ENCODE measurements at regions not wholly inside any gene's neighbourhood (a gene's known extent, or its start where the extent isn't known, plus 50 kb on each side); places are given as distances from the start of the nearest gene placed in this dataset.

- TF ChIP-seq HNF1B (CRISPR knock-in tag; IDR thresholded peaks at IDR 0.05) (no peak), RARA (CRISPR knock-in tag; IDR thresholded peaks at IDR 0.05) (peak; percentile 77), FOXA3 (CRISPR knock-in tag; IDR thresholded peaks at IDR 0.05) (peak; percentile 69; the same call in 1 of the 2 replicates), FOSL2 (CRISPR knock-in tag; IDR thresholded peaks at IDR 0.05) (0 out of 2 replicates have a peak, but pooled peaks have one; percentile 13), RXRB (CRISPR knock-in tag; IDR thresholded peaks at IDR 0.05; ENCODE audit: borderline replicate concordance) (0 out of 2 replicates have a peak, but pooled peaks have one; percentile 16), TBX2 (CRISPR knock-in tag; IDR thresholded peaks at IDR 0.05; ENCODE audit: borderline replicate concordance) (peak; percentile 25; the same call in 1 of the 2 replicates), MBD4 (IDR thresholded peaks at IDR 0.05; ENCODE audit: borderline replicate concordance, low read length) (peak; percentile 37; the same call in 1 of the 2 replicates), YEATS4 (CRISPR knock-in tag; IDR thresholded peaks at IDR 0.05; ENCODE audit: borderline replicate concordance) (no peak), EEA1 (CRISPR knock-in tag; IDR thresholded peaks at IDR 0.05; ENCODE audit: borderline replicate concordance) (no peak), SOX13 (IDR thresholded peaks at IDR 0.05) (no peak), SOX13 (CRISPR knock-in tag; conservative IDR thresholded peaks at IDR 0.05 in 1 of 2, IDR thresholded peaks at IDR 0.05 in 1 of 2) (peak in 1 of 2 experiments; percentile 83; a peak in 2 of 4 replicates), NFIC (IDR thresholded peaks at IDR 0.05; ENCODE audit: low read length) (peak; percentile 72; the same call in 1 of the 2 replicates), ZNF670 (CRISPR knock-in tag; IDR thresholded peaks at IDR 0.05; ENCODE audit: borderline replicate concordance) (no peak), FOXP1 (IDR thresholded peaks at IDR 0.05) (no peak), FOXP1 (CRISPR knock-in tag; IDR thresholded peaks at IDR 0.05) (peak; percentile 53; the same call in 1 of the 2 replicates), TEAD3 (CRISPR knock-in tag; optimal IDR thresholded peaks at IDR 0.05; ENCODE audit: borderline replicate concordance) (peak; percentile 9), BCL6 (CRISPR knock-in tag; IDR thresholded peaks at IDR 0.05) (peak; percentile 91), HMG20A (CRISPR knock-in tag; IDR thresholded peaks at IDR 0.05; ENCODE audit: borderline replicate concordance) (peak; percentile 57; the same call in 1 of the 2 replicates)
- TF ChIP-seq, protein P1, sequence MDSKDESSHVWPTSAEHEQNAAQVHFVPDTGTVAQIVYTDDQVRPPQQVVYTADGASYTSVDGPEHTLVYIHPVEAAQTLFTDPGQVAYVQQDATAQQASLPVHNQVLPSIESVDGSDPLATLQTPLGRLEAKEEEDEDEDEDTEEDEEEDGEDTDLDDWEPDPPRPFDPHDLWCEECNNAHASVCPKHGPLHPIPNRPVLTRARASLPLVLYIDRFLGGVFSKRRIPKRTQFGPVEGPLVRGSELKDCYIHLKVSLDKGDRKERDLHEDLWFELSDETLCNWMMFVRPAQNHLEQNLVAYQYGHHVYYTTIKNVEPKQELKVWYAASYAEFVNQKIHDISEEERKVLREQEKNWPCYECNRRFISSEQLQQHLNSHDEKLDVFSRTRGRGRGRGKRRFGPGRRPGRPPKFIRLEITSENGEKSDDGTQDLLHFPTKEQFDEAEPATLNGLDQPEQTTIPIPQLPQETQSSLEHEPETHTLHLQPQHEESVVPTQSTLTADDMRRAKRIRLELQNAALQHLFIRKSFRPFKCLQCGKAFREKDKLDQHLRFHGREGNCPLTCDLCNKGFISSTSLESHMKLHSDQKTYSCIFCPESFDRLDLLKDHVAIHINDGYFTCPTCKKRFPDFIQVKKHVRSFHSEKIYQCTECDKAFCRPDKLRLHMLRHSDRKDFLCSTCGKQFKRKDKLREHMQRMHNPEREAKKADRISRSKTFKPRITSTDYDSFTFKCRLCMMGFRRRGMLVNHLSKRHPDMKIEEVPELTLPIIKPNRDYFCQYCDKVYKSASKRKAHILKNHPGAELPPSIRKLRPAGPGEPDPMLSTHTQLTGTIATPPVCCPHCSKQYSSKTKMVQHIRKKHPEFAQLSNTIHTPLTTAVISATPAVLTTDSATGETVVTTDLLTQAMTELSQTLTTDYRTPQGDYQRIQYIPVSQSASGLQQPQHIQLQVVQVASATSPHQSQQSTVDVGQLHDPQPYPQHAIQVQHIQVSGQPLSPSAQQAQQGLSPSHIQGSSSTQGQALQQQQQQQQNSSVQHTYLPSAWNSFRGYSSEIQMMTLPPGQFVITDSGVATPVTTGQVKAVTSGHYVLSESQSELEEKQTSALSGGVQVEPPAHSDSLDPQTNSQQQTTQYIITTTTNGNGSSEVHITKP (CRISPR knock-in tag; IDR thresholded peaks at IDR 0.05; ENCODE audit: low read depth): no peak
- TF ChIP-seq, protein P2, sequence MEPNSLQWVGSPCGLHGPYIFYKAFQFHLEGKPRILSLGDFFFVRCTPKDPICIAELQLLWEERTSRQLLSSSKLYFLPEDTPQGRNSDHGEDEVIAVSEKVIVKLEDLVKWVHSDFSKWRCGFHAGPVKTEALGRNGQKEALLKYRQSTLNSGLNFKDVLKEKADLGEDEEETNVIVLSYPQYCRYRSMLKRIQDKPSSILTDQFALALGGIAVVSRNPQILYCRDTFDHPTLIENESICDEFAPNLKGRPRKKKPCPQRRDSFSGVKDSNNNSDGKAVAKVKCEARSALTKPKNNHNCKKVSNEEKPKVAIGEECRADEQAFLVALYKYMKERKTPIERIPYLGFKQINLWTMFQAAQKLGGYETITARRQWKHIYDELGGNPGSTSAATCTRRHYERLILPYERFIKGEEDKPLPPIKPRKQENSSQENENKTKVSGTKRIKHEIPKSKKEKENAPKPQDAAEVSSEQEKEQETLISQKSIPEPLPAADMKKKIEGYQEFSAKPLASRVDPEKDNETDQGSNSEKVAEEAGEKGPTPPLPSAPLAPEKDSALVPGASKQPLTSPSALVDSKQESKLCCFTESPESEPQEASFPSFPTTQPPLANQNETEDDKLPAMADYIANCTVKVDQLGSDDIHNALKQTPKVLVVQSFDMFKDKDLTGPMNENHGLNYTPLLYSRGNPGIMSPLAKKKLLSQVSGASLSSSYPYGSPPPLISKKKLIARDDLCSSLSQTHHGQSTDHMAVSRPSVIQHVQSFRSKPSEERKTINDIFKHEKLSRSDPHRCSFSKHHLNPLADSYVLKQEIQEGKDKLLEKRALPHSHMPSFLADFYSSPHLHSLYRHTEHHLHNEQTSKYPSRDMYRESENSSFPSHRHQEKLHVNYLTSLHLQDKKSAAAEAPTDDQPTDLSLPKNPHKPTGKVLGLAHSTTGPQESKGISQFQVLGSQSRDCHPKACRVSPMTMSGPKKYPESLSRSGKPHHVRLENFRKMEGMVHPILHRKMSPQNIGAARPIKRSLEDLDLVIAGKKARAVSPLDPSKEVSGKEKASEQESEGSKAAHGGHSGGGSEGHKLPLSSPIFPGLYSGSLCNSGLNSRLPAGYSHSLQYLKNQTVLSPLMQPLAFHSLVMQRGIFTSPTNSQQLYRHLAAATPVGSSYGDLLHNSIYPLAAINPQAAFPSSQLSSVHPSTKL (CRISPR knock-in tag; IDR thresholded peaks at IDR 0.05): peak; percentile 81
Observed at GRCh38 chr6:105757512-105758200, 328.5 kb upstream of the PRDM1 start (continued).
